ENCODE measurements at regions not wholly inside any gene's neighbourhood (a gene's known extent, or its start where the extent isn't known, plus 50 kb on each side); places are given as distances from the start of the nearest gene placed in this dataset.

DNA sequence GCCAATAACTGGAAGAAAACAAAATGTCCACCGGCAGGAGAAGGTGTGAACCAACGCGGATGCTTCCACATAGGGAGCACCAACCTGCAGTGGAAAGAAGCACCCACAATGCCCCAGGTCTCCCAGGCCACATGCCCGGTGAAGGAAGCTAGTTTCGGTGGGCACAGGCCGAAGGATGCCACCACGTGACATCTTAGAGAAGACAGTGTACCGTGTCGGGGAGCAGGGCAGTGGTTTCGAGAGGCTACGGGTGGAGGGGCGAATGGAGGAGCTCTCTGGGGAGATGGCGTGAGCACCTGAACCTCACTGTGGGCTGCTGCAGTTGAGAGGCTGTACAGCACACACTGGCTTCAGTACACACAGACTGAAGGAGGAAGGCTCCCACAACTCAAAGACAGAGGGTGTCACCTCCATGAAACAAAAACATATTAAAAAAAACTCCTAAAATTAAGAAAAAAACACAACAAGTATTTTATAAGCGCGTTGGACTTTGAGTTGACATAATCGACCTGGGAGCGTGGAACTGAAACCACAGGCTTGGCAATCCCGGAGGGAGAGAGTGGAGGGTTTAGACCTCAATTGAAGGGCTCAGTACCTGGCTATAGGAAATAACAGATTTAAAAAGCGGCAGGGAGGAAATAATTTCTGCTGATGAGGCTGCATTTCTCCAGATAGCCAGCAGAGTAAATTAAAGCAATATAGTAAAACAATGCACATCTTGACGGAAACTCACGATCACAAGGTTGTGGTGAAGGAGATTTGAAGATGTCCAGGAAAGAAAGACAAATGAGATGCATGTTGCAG, 160.1 kb downstream of the RTP5 start:
- ChIA-PET POLR2A (no interaction called here), CTCF (no interaction called here)
- TF ChIP-seq TARDBP (IDR thresholded peaks at IDR 0.05) (no peak), SP1 (IDR thresholded peaks at IDR 0.05) (no peak), ELF4 (IDR thresholded peaks at IDR 0.05) (no peak), CTBP1 (IDR thresholded peaks at IDR 0.05; ENCODE audit: borderline replicate concordance) (no peak), NFRKB (IDR thresholded peaks at IDR 0.05) (no peak), ZNF384 (IDR thresholded peaks at IDR 0.05) (no peak), SUZ12 (IDR thresholded peaks at IDR 0.05) (no peak), FOXA1 (IDR thresholded peaks at IDR 0.05) (no peak), BHLHE40 (IDR thresholded peaks at IDR 0.05; ENCODE audit: borderline replicate concordance) (no peak), HDGF (IDR thresholded peaks at IDR 0.05; ENCODE audit: borderline replicate concordance) (no peak), LEF1 (IDR thresholded peaks at IDR 0.05; ENCODE audit: borderline replicate concordance) (no peak), FOXK2 (IDR thresholded peaks at IDR 0.05) (no peak), FOXM1 (IDR thresholded peaks at IDR 0.05; ENCODE audit: borderline replicate concordance) (no peak), L3MBTL2 (conservative IDR thresholded peaks at IDR 0.05) (no peak)
- TF ChIP-seq, protein P1, sequence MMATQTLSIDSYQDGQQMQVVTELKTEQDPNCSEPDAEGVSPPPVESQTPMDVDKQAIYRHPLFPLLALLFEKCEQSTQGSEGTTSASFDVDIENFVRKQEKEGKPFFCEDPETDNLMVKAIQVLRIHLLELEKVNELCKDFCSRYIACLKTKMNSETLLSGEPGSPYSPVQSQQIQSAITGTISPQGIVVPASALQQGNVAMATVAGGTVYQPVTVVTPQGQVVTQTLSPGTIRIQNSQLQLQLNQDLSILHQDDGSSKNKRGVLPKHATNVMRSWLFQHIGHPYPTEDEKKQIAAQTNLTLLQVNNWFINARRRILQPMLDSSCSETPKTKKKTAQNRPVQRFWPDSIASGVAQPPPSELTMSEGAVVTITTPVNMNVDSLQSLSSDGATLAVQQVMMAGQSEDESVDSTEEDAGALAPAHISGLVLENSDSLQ (IDR thresholded peaks at IDR 0.05) = no peak
- no peak for DNase-seq (ENCODE audit: extremely low spot score)

DNA sequence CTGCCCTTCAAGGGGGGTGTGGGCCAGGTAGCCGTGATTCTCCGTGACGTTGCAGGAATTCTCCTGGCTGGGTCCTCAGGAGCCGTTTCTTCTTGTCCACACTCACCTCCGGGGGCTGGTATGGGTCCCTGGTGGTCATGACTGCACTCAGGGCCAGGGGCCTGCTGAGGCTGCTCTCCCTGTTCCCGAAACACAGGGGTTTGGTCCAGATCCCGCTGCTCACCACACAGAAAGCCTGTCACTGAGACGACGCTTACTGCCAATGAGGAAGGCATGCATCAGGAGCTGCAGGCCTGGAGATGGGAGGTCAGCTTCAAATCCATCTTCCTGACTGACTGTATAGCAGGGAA, 160.7 kb downstream of the RTP5 start:
- CTCF ChIA-PET = no interaction called here
- TF ChIP-seq CTBP1 (IDR thresholded peaks at IDR 0.05; ENCODE audit: borderline replicate concordance) (no peak), L3MBTL2 (conservative IDR thresholded peaks at IDR 0.05) (no peak), ZNF384 (IDR thresholded peaks at IDR 0.05) (no peak), ELF4 (IDR thresholded peaks at IDR 0.05) (no peak), LEF1 (IDR thresholded peaks at IDR 0.05; ENCODE audit: borderline replicate concordance) (no peak), SUZ12 (IDR thresholded peaks at IDR 0.05) (no peak), TARDBP (IDR thresholded peaks at IDR 0.05) (no peak), FOXM1 (IDR thresholded peaks at IDR 0.05; ENCODE audit: borderline replicate concordance) (no peak), FOXA1 (IDR thresholded peaks at IDR 0.05) (no peak), BHLHE40 (IDR thresholded peaks at IDR 0.05; ENCODE audit: borderline replicate concordance) (no peak), ARNT (IDR thresholded peaks at IDR 0.05) (no peak), NFRKB (IDR thresholded peaks at IDR 0.05) (no peak), FOXK2 (IDR thresholded peaks at IDR 0.05) (no peak)
- TF ChIP-seq, protein P1 (IDR thresholded peaks at IDR 0.05) = no peak
- POLR2A ChIA-PET = no interaction called here
- DNase-seq (ENCODE audit: extremely low spot score) = no peak

DNA sequence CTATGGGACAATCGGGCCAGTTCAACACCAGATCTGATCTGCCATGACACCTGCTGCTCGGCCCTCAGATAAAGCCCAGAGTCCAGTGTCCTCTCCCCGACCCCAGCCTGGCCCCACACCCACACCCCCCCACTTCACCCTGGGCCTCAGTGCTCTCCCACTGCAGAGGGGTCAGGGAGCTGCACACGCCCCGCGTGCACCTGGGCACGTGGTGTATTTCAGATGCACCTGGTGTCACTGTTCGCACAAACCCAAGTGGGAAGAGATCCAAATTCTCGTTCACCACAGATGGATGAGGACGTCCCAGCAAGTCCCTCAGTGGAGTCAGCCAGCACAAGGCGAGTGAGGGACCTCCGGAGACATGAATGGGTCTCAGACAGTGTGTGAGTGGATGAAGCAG, 161.3 kb downstream of the RTP5 start:
- CTCF ChIA-PET = interaction anchor here (0.7 to 0.8 kb wide), 2 partner anchors 7 to 13 kb away, joined by 3 read pairs; no protein-coding TSS in a partner anchor
- no peak for DNase-seq (ENCODE audit: extremely low spot score)
- POLR2A ChIA-PET = no interaction called here
- TF ChIP-seq, protein P1 (IDR thresholded peaks at IDR 0.05) = no peak
- no peak for TF ChIP-seq TARDBP (IDR thresholded peaks at IDR 0.05)
- TF ChIP-seq CTBP1 (IDR thresholded peaks at IDR 0.05; ENCODE audit: borderline replicate concordance) = no peak
- TF ChIP-seq ZNF384 (IDR thresholded peaks at IDR 0.05) = no peak
- no peak for TF ChIP-seq FOXM1 (IDR thresholded peaks at IDR 0.05; ENCODE audit: borderline replicate concordance)
- TF ChIP-seq SUZ12 (IDR thresholded peaks at IDR 0.05) = no peak
- no peak for TF ChIP-seq ARNT (IDR thresholded peaks at IDR 0.05)
- TF ChIP-seq HDGF (IDR thresholded peaks at IDR 0.05; ENCODE audit: borderline replicate concordance) = no peak
- no peak for TF ChIP-seq NFRKB (IDR thresholded peaks at IDR 0.05)
- no peak for TF ChIP-seq SP1 (IDR thresholded peaks at IDR 0.05)
- no peak for TF ChIP-seq LEF1 (IDR thresholded peaks at IDR 0.05; ENCODE audit: borderline replicate concordance)
- TF ChIP-seq L3MBTL2 (conservative IDR thresholded peaks at IDR 0.05) = no peak
- no peak for TF ChIP-seq BHLHE40 (IDR thresholded peaks at IDR 0.05; ENCODE audit: borderline replicate concordance)
- TF ChIP-seq FOXA1 (IDR thresholded peaks at IDR 0.05) = no peak
- no peak for TF ChIP-seq FOXK2 (IDR thresholded peaks at IDR 0.05)

DNA sequence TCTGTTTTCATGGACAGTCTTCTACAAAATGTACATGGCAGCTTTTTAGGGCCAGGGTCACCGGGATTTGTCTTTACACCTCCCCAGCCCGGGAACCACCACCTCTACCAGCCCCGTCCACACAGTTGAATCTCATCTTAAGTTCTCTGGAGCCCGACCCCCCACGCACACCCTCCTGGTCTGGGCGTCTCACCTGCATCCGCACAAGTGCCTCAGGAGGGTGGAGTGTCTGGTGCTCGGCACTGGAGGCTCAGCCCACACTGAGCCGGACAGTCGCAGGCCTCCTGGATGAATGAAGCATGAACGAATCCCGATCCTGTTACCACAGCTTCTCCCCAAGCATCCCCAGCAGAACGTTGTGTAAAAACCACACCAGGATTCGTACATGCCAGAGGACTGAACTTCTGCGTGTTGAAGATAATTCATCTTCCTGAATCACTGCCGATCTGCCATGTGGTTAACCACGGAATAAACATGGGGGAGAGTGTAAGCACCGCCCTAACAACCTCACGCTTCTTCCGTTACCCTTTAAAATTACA, 162.0 kb downstream of the RTP5 start:
- ChIA-PET CTCF (interaction anchor here (0.7 to 0.8 kb wide), 2 partner anchors 8 to 14 kb away, joined by 3 read pairs; no protein-coding TSS in a partner anchor), POLR2A (no interaction called here)
- no peak for DNase-seq (ENCODE audit: extremely low spot score)
- TF ChIP-seq CTBP1 (IDR thresholded peaks at IDR 0.05; ENCODE audit: borderline replicate concordance) (no peak), FOXA1 (IDR thresholded peaks at IDR 0.05) (no peak), ELF4 (IDR thresholded peaks at IDR 0.05) (no peak), FOXM1 (IDR thresholded peaks at IDR 0.05; ENCODE audit: borderline replicate concordance) (no peak), SP1 (IDR thresholded peaks at IDR 0.05) (no peak), ZNF384 (IDR thresholded peaks at IDR 0.05) (no peak), LEF1 (IDR thresholded peaks at IDR 0.05; ENCODE audit: borderline replicate concordance) (no peak), NFRKB (IDR thresholded peaks at IDR 0.05) (no peak)
- TF ChIP-seq, protein P1 (IDR thresholded peaks at IDR 0.05) = no peak

Measured in HEK293T (cell line).